DND-41 (cell line): ENCODE measurements at regions not wholly inside any gene's neighbourhood (a gene's known extent, or its start where the extent isn't known, plus 50 kb on each side); places are given as distances from the start of the nearest gene placed in this dataset.

Experiments used
- CTCF ChIP-seq: IDR thresholded peaks from 2 replicates; pipeline ENCODE4 v1.5.1; 2012; ENCODE audit warnings: borderline replicate concordance, low read length, moderate library complexity, mild to moderate bottlenecking; ENCODE audit not compliant: poor library complexity, severe bottlenecking; ENCODE audit errors: extremely low read depth
- EZH2 ChIP-seq: IDR thresholded peaks from 3 replicates; pipeline ENCODE4 v1.6.1; 2012; ENCODE audit warnings: borderline replicate concordance, low read depth, mild to moderate bottlenecking, moderate library complexity, low read length, inconsistent platforms; ENCODE audit not compliant: severe bottlenecking

GRCh38 chr2:163802284-163802683, 66.5 kb upstream of the FIGN start:
- TF ChIP-seq CTCF (no peak), EZH2 (no peak)
